ENCODE measurements at regions not wholly inside any gene's neighbourhood (a gene's known extent, or its start where the extent isn't known, plus 50 kb on each side); places are given as distances from the start of the nearest gene placed in this dataset.

DNA sequence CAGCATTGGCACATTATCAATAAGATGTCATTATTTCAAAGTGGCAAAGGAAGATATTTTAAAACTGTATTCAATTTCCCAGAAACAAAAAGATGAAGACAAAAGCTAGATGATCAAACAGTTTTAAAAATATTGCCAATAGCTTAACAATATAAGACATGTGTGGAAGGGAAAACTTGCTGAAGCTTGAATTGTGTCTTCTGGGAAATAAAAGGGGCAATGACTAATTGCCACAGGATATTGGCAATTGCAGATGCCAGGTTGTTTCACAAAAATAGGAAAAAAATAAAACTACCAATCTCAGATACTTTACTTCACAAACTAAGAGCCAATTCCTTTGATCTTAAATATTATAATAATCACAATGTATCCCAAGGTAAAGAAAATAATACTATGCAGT is 679.8 kb upstream of the ADAMTS5 start:
- no peak overlapping the region for H3K4me3 ChIP-seq
- no peaks in the 10 kb centered on the region for H3K27me3 ChIP-seq
- TF ChIP-seq POLR2AphosphoS5 (IDR thresholded peaks at IDR 0.05) (no peak), EP300 (IDR thresholded peaks at IDR 0.05) (no peak), POLR2A (IDR thresholded peaks at IDR 0.05) (no peak), CTCF (IDR thresholded peaks at IDR 0.05) (no peak)
- no peak overlapping the region for H3K27ac ChIP-seq
- no peak for DNase-seq (ENCODE audit: low spot score in 2 of 2)
- H3K36me3 ChIP-seq = no peaks in the 10 kb centered on the region
- H3K9me3 ChIP-seq = no peaks in the 10 kb centered on the region
- H3K4me1 ChIP-seq = no peaks in the 10 kb centered on the region

GRCh38 chr21:27646056-27646455 is 679.2 kb upstream of the ADAMTS5 start:
- no peaks in the 10 kb centered on the region for H3K9me3 ChIP-seq
- no peaks in the 10 kb centered on the region for H3K4me1 ChIP-seq
- no peaks in the 10 kb centered on the region for H3K27me3 ChIP-seq
- H3K27ac ChIP-seq = no peak overlapping the region
- no peak for TF ChIP-seq CTCF (IDR thresholded peaks at IDR 0.05)
- TF ChIP-seq POLR2AphosphoS5 (IDR thresholded peaks at IDR 0.05) = no peak
- TF ChIP-seq POLR2A (IDR thresholded peaks at IDR 0.05) = no peak
- TF ChIP-seq EP300 (IDR thresholded peaks at IDR 0.05) = no peak
- H3K4me3 ChIP-seq = no peak overlapping the region
- DNase-seq (ENCODE audit: low spot score in 2 of 2) = no peak
- H3K36me3 ChIP-seq = no peaks in the 10 kb centered on the region
- WGBS = 91% methylated on average over 2 of the region's 2 CpGs

DNA sequence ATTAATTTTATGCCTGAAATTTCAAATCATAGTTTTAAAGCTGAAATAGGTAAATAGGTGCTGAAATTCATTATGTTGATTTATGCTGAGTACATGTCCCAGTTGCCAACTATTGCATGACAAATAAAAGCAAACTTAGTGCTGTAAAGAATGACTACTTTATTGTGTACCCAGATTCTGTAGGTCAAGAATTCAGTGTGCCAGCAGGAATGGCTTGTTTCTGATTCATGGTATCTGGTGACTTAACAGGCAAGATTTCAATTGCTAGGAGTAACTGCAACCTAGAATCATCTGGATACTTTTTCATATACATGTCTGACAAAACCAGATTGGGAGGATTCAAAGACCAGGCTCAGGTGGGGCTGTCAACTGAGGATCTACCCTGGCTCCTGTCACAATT is 678.4 kb upstream of the ADAMTS5 start:
- no peak for DNase-seq (ENCODE audit: low spot score in 2 of 2)
- Histone ChIP-seq H3K9me3 (no peaks in the 10 kb centered on the region), H3K4me3 (no peak overlapping the region), H3K36me3 (no peaks in the 10 kb centered on the region), H3K27me3 (no peaks in the 10 kb centered on the region), H3K4me1 (no peaks in the 10 kb centered on the region), H3K27ac (no peak overlapping the region)
- TF ChIP-seq POLR2AphosphoS5 (IDR thresholded peaks at IDR 0.05) = no peak
- TF ChIP-seq CTCF (IDR thresholded peaks at IDR 0.05) = no peak
- no peak for TF ChIP-seq POLR2A (IDR thresholded peaks at IDR 0.05)
- no peak for TF ChIP-seq EP300 (IDR thresholded peaks at IDR 0.05)

DNA sequence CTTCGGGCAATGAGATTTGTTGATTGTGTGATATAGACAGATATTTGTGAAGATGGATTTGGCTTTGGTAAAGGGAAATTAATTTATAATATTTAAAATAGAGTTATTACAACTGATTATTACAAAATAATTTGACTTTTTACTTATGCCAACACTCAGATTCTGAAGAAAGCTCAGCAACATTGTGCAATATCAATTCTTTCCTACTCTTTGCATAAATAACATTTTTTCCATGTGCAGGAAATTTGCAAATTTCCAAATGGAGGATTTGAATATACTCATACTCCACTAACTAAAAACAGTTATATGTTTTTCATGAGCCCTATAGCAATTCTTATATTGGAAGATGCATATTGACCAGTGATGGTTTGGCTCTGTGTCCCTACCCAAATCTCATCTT is 676.4 kb upstream of the ADAMTS5 start:
- 92% methylated on average over 1 of the region's 1 CpG for WGBS
- TF ChIP-seq CTCF (IDR thresholded peaks at IDR 0.05) = no peak
- no peak for TF ChIP-seq POLR2A (IDR thresholded peaks at IDR 0.05)
- TF ChIP-seq POLR2AphosphoS5 (IDR thresholded peaks at IDR 0.05) = no peak
- no peak for TF ChIP-seq EP300 (IDR thresholded peaks at IDR 0.05)
- H3K4me1 ChIP-seq = no peaks in the 10 kb centered on the region
- no peaks in the 10 kb centered on the region for H3K9me3 ChIP-seq
- no peak overlapping the region for H3K4me3 ChIP-seq
- DNase-seq (ENCODE audit: low spot score in 2 of 2) = no peak
- no peaks in the 10 kb centered on the region for H3K36me3 ChIP-seq
- H3K27ac ChIP-seq = no peak overlapping the region
- H3K27me3 ChIP-seq = no peaks in the 10 kb centered on the region

DNA sequence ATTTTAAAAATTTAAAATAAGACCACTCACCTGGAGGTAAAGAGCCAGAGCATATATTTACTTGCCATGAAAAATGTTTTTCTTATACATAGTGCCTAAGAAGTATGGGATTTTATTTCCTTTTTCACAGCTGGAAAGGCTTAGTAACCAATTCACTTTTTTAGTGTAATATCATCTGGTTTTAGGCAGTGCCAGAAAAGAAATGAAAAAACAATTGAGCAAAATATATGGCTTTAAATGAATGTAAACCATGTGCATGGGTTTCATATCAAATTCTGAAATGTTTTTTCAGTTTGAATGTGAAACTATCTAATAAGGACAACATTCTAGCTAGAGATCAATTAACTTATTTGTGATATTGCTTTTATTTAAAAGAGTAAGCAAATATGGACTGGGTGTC is 672.4 kb upstream of the ADAMTS5 start:
- Histone ChIP-seq H3K36me3 (no peaks in the 10 kb centered on the region), H3K27ac (no peak overlapping the region), H3K4me1 (no peaks in the 10 kb centered on the region), H3K4me3 (no peak overlapping the region), H3K9me3 (no peaks in the 10 kb centered on the region), H3K27me3 (no peaks in the 10 kb centered on the region)
- no peak for TF ChIP-seq POLR2AphosphoS5 (IDR thresholded peaks at IDR 0.05)
- no peak for TF ChIP-seq POLR2A (IDR thresholded peaks at IDR 0.05)
- no peak for TF ChIP-seq CTCF (IDR thresholded peaks at IDR 0.05)
- no peak for TF ChIP-seq EP300 (IDR thresholded peaks at IDR 0.05)
- DNase-seq (ENCODE audit: low spot score in 2 of 2) = no peak

Measured in suprapubic skin (tissue), 4 donors.